Progenitor cell of endocrine pancreas (in vitro differentiated cells): ENCODE measurements at regions not wholly inside any gene's neighbourhood (a gene's known extent, or its start where the extent isn't known, plus 50 kb on each side); places are given as distances from the start of the nearest gene placed in this dataset.

ENCODE experiments used
- DNase-seq: peaks from one replicate; pipeline ENCODE4 v3.0.0; 2021; ENCODE audit warnings: low spot score; ENCODE audit not compliant: unreplicated experiment
- H3K27ac Mint-ChIP-seq: 2 replicates; pipeline ENCODE4 v1.8.0; 2021; ENCODE audit warnings: mild to moderate bottlenecking, moderate library complexity, mixed read lengths
- H3K27me3 Mint-ChIP-seq: 2 replicates; pipeline ENCODE4 v1.8.0; 2021; ENCODE audit warnings: mixed read lengths
- H3K36me3 Mint-ChIP-seq: 2 replicates; pipeline ENCODE4 v1.8.0; 2022; ENCODE audit warnings: mixed read lengths; ENCODE audit not compliant: insufficient read depth
- H3K4me1 Mint-ChIP-seq: 2 replicates; pipeline ENCODE4 v1.8.0; 2021; ENCODE audit warnings: low read depth, mixed read lengths
- H3K4me3 Mint-ChIP-seq: 2 replicates; pipeline ENCODE4 v1.8.0; 2021; ENCODE audit warnings: low read depth, mild to moderate bottlenecking, moderate library complexity, mixed read lengths
- H3K9me3 Mint-ChIP-seq: 2 replicates; pipeline ENCODE4 v1.8.0; 2021; ENCODE audit warnings: low read depth, mixed read lengths
- CTCF ChIP-seq: fragments of 200-600 bp; sonication (generic); IDR thresholded peaks from one replicate; pipeline ENCODE4 v1.5.0; 2021; ENCODE audit warnings: antibody characterized with exemption, mild to moderate bottlenecking; ENCODE audit not compliant: unreplicated experiment

- no peak overlapping the region for H3K4me3 Mint-ChIP-seq
- DNase-seq: no peak
- H3K9me3 Mint-ChIP-seq: no peaks in the 10 kb centered on the region
- no peaks in the 10 kb centered on the region for H3K27me3 Mint-ChIP-seq
- H3K4me1 Mint-ChIP-seq: peaks cover 21% of the 10 kb centered on the region
- no peaks in the 10 kb centered on the region for H3K36me3 Mint-ChIP-seq
- no peak for TF ChIP-seq CTCF
- peak overlapping the region; percentile 47 for H3K27ac Mint-ChIP-seq
Measured at GRCh38 chr12:22924391-22924790, 299.4 kb downstream of the ETNK1 start.

GRCh38 chr12:22925623-22926022 lies 300.7 kb downstream of the ETNK1 start:
- Mint-ChIP-seq H3K27ac (no peak overlapping the region), H3K36me3 (no peaks in the 10 kb centered on the region), H3K4me1 (peaks cover 21% of the 10 kb centered on the region), H3K9me3 (no peaks in the 10 kb centered on the region), H3K27me3 (no peaks in the 10 kb centered on the region), H3K4me3 (no peak overlapping the region)
- TF ChIP-seq CTCF: no peak
- DNase-seq: no peak

GRCh38 chr12:22932431-22932830 lies 307.5 kb downstream of the ETNK1 start:
- no peaks in the 10 kb centered on the region for H3K36me3 Mint-ChIP-seq
- DNase-seq: no peak
- no peak for TF ChIP-seq CTCF
- no peaks in the 10 kb centered on the region for H3K27me3 Mint-ChIP-seq
- H3K27ac Mint-ChIP-seq: no peak overlapping the region
- no peaks in the 10 kb centered on the region for H3K9me3 Mint-ChIP-seq
- H3K4me1 Mint-ChIP-seq: peaks cover 2% of the 10 kb centered on the region
- H3K4me3 Mint-ChIP-seq: no peak overlapping the region

GRCh38 chr12:22935090-22935489 lies 310.1 kb downstream of the ETNK1 start:
- Mint-ChIP-seq H3K27ac (no peak overlapping the region), H3K27me3 (no peaks in the 10 kb centered on the region), H3K4me1 (peaks cover 2% of the 10 kb centered on the region), H3K36me3 (no peaks in the 10 kb centered on the region), H3K9me3 (peaks cover 5% of the 10 kb centered on the region), H3K4me3 (no peak overlapping the region)
- DNase-seq: no peak
- no peak for TF ChIP-seq CTCF

GRCh38 chr12:22935501-22935900 lies 310.5 kb downstream of the ETNK1 start:
- H3K4me3 Mint-ChIP-seq: no peak overlapping the region
- H3K27ac Mint-ChIP-seq: no peak overlapping the region
- no peaks in the 10 kb centered on the region for H3K36me3 Mint-ChIP-seq
- DNase-seq: no peak
- H3K27me3 Mint-ChIP-seq: no peaks in the 10 kb centered on the region
- peaks cover 2% of the 10 kb centered on the region for H3K4me1 Mint-ChIP-seq
- peaks cover 7% of the 10 kb centered on the region for H3K9me3 Mint-ChIP-seq
- TF ChIP-seq CTCF: no peak

- peaks cover 13% of the 10 kb centered on the region for H3K9me3 Mint-ChIP-seq
- H3K36me3 Mint-ChIP-seq: peaks cover 3% of the 10 kb centered on the region
- no peak for DNase-seq
- H3K4me3 Mint-ChIP-seq: no peak overlapping the region
- H3K27me3 Mint-ChIP-seq: no peaks in the 10 kb centered on the region
- TF ChIP-seq CTCF: no peak
- H3K4me1 Mint-ChIP-seq: peaks cover 2% of the 10 kb centered on the region
- H3K27ac Mint-ChIP-seq: no peak overlapping the region
Measured at GRCh38 chr12:22938323-22938722, 313.4 kb downstream of the ETNK1 start.
